HG02571 (cell line): ENCODE measurements at regions not wholly inside any gene's neighbourhood (a gene's known extent, or its start where the extent isn't known, plus 50 kb on each side); places are given as distances from the start of the nearest gene placed in this dataset.
"Not testable (repeated sequence)": the region's sequence is repeated elsewhere in the genome, so short reads cannot be mapped to it uniquely, and the experiment has no call there.

Experiments
- ATAC-seq: cut with Tn5 transposase; IDR thresholded peaks from one replicate; pipeline ENCODE4 v1.9.1; 2021; ENCODE audit warnings: mild to moderate bottlenecking, moderate library complexity; ENCODE audit not compliant: unreplicated experiment

GRCh38 chr2:133624551-133624950, 56.3 kb upstream of the NCKAP5 start:
- no peak for ATAC-seq

- ATAC-seq = no peak
Measured at GRCh38 chr2:133627741-133628140, 59.5 kb upstream of the NCKAP5 start.

GRCh38 chr2:133633309-133633708, 65.0 kb upstream of the NCKAP5 start:
- no peak for ATAC-seq

- no peak for ATAC-seq
Measured at GRCh38 chr2:133633881-133634409, 65.7 kb upstream of the NCKAP5 start.

- ATAC-seq = no peak
Measured at GRCh38 chr2:133635131-133635530, 66.9 kb upstream of the NCKAP5 start.

- ATAC-seq = no peak
Measured at GRCh38 chr2:133636287-133636686, 68.0 kb upstream of the NCKAP5 start.

- ATAC-seq = no peak
Measured at GRCh38 chr2:133640103-133640502, 71.8 kb upstream of the NCKAP5 start.

- ATAC-seq = no peak
Measured at GRCh38 chr2:133641497-133641896, 73.2 kb upstream of the NCKAP5 start.

- ATAC-seq = no peak
Measured at GRCh38 chr2:133641942-133642725, 73.9 kb upstream of the NCKAP5 start.

GRCh38 chr2:133642791-133643191, 74.5 kb upstream of the NCKAP5 start:
- no peak for ATAC-seq

GRCh38 chr2:133643863-133644262, 75.6 kb upstream of the NCKAP5 start:
- no peak for ATAC-seq

GRCh38 chr2:133644846-133645245, 76.6 kb upstream of the NCKAP5 start:
- ATAC-seq = no peak

GRCh38 chr2:133647386-133647785, 79.1 kb upstream of the NCKAP5 start:
- not testable (repeated sequence) for ATAC-seq

GRCh38 chr2:133651861-133652260, 83.6 kb upstream of the NCKAP5 start:
- no peak for ATAC-seq

- no peak for ATAC-seq
Measured at GRCh38 chr2:133652398-133652797, 84.1 kb upstream of the NCKAP5 start.

GRCh38 chr2:133653056-133653455, 84.8 kb upstream of the NCKAP5 start:
- no peak for ATAC-seq

GRCh38 chr2:133654949-133655348, 86.7 kb upstream of the NCKAP5 start:
- no peak for ATAC-seq

GRCh38 chr2:133655610-133656009, 87.3 kb upstream of the NCKAP5 start:
- no peak for ATAC-seq

- ATAC-seq = no peak
Measured at GRCh38 chr2:133657591-133657990, 89.3 kb upstream of the NCKAP5 start.

GRCh38 chr2:133658020-133658903, 90.0 kb upstream of the NCKAP5 start:
- no peak for ATAC-seq

GRCh38 chr2:133660510-133660909, 92.2 kb upstream of the NCKAP5 start:
- ATAC-seq = no peak

GRCh38 chr2:133661392-133661791, 93.1 kb upstream of the NCKAP5 start:
- ATAC-seq = no peak
